A549 (cell line): ENCODE measurements at regions not wholly inside any gene's neighbourhood (a gene's known extent, or its start where the extent isn't known, plus 50 kb on each side); places are given as distances from the start of the nearest gene placed in this dataset.
A peak's percentile ranks its signal among the peaks of the same experiment; 100 is the strongest.
"Not testable (repeated sequence)": the region's sequence is repeated elsewhere in the genome, so short reads cannot be mapped to it uniquely, and the experiment has no call there.

ENCODE experiments used
- ATAC-seq, 2 experiments: fragments of 200-7000 bp in 1 of 2; fragments of >200 bp in 1 of 2; cut with Nextera tagmentation in 1 of 2; cut with Tn5 transposase in 1 of 2; 3 replicates each; pipeline versions ENCODE4 v1.8.0 to v1.9.1; 2018 to 2020; ENCODE audit warnings: mild to moderate bottlenecking in 1 of 2, moderate library complexity in 1 of 2
- CTCF ChIA-PET: fragments of 300-600 bp; sonication (Branson Sonifier 250); formaldehyde crosslinking; extraction: SDS; loops from one replicate; lab custom pipeline; 2021; ENCODE audit warnings: antibody characterized with exemption, inconsistent platforms; lab: Yijun Ruan, JAX
- POLR2A ChIA-PET: fragments of 350-600 bp; formaldehyde crosslinking; extraction: SDS; loops from one replicate; lab custom pipeline; 2021; ENCODE audit warnings: antibody characterized with exemption, inconsistent platforms; lab: Yijun Ruan, JAX
- DNase-seq, 2 experiments: peaks; one replicate each; pipeline versions ENCODE4 v3.0.0 to v3.0.0-alpha.2; 2011 to 2016; ENCODE audit warnings: low read depth in 1 of 2, low spot score in 1 of 2
- FAIRE-seq: peaks from 2 replicates; lab custom pipeline; 2011; peaks lifted over from hg19 to GRCh38; lab: Jason Lieb, UNC
- H3K27ac ChIP-seq, 2 experiments: fragments of >200 bp; sonication (Bioruptor Twin); formaldehyde crosslinking; 3 replicates each; pipeline ENCODE4 v1.5.1; 2016 to 2017
- H3K4me1 ChIP-seq: fragments of >200 bp; sonication (Bioruptor Twin); formaldehyde crosslinking; 3 replicates; pipeline ENCODE4 v1.6.1; 2016
- H3K4me2 ChIP-seq: fragments of >200 bp; sonication (Bioruptor Twin); formaldehyde crosslinking; 3 replicates; pipeline ENCODE4 v1.6.1; 2016
- H3K4me3 ChIP-seq: fragments of >200 bp; sonication (Bioruptor Twin); formaldehyde crosslinking; 3 replicates; pipeline ENCODE4 v1.5.1; 2016
- H3K9me3 ChIP-seq: fragments of >200 bp; sonication (Bioruptor Twin); formaldehyde crosslinking; 3 replicates; pipeline ENCODE4 v1.6.1; 2016
- ATOH8 ChIP-seq: fragments of 250-450 bp; sonication (Bioruptor Pico); IDR thresholded peaks from 2 replicates; pipeline ENCODE4 v1.5.0; 2020; ENCODE audit warnings: low read depth, mild to moderate bottlenecking, moderate library complexity
- BHLHE40 ChIP-seq: IDR thresholded peaks from 2 replicates; pipeline ENCODE4 v1.6.1; 2012; ENCODE audit warnings: low read depth, low read length, inconsistent platforms
- CBX8 ChIP-seq: fragments of 200-600 bp; sonication (generic); IDR thresholded peaks from 2 replicates; pipeline ENCODE4 v1.6.1; 2016
- CEBPB ChIP-seq, 2 experiments: fragments of >200 bp in 1 of 2; sonication (Bioruptor Twin) in 1 of 2; formaldehyde crosslinking in 1 of 2; IDR thresholded peaks; 2 replicates each; pipeline ENCODE4 v1.6.1; 2012 to 2016
- CHD4 ChIP-seq: fragments of 200-600 bp; sonication (generic); IDR thresholded peaks from 2 replicates; pipeline ENCODE4 v1.6.1; 2016; ENCODE audit warnings: antibody characterized with exemption, mild to moderate bottlenecking, borderline replicate concordance
- EHF ChIP-seq: fragments of 250-450 bp; sonication (Bioruptor Pico); IDR thresholded peaks from 2 replicates; pipeline ENCODE4 v1.5.0; 2020; ENCODE audit warnings: mild to moderate bottlenecking
- HOXB13 ChIP-seq: fragments of 250-450 bp; sonication (Bioruptor Pico); IDR thresholded peaks from 2 replicates; pipeline ENCODE4 v1.5.0; 2020; ENCODE audit warnings: low read depth, mild to moderate bottlenecking, moderate library complexity
- JUNB ChIP-seq: fragments of >200 bp; sonication (Bioruptor Twin); formaldehyde crosslinking; IDR thresholded peaks from 2 replicates; pipeline ENCODE4 v1.6.1; 2016
- RFX5 ChIP-seq: fragments of 450-650 bp; IDR thresholded peaks from 2 replicates; pipeline ENCODE4 v1.7.1; 2014; ENCODE audit warnings: antibody characterized with exemption, mild to moderate bottlenecking, moderate library complexity
- TP53 ChIP-seq: fragments of 250-450 bp; sonication (Bioruptor Pico); IDR thresholded peaks from 2 replicates; pipeline ENCODE4 v1.5.0; 2021; ENCODE audit warnings: mild to moderate bottlenecking, moderate library complexity
- USF2 ChIP-seq: fragments of 450-650 bp; IDR thresholded peaks from 2 replicates; pipeline ENCODE4 v1.6.1; 2014; ENCODE audit warnings: antibody characterized with exemption
- ZNF302 ChIP-seq: fragments of 250-450 bp; sonication (Bioruptor Pico); IDR thresholded peaks from 2 replicates; pipeline ENCODE4 v1.9.0; 2021; ENCODE audit warnings: inconsistent platforms, mild to moderate bottlenecking, moderate library complexity
- WGBS: methylation state at CpG from one replicate; pipeline ENCODE4 v1.1.6; 2017; ENCODE audit errors: missing lambda C conversion rate; 5-methylcytosine and 5-hydroxymethylcytosine counted together

- no peaks in the 10 kb centered on the region for H3K9me3 ChIP-seq
- peaks cover 36% of the 10 kb centered on the region for H3K4me1 ChIP-seq
- CTCF ChIA-PET, result interaction anchor here (0.6 to 1.2 kb wide), 2 partner anchors 20 to 133 kb away, joined by 3 read pairs; no protein-coding TSS in a partner anchor
- no peak overlapping the region for H3K4me3 ChIP-seq
- H3K4me2 ChIP-seq, result no peak overlapping the region
- no peak for TF ChIP-seq CHD4
- POLR2A ChIA-PET, result no interaction called here
- DNase-seq (no peak), ATAC-seq (no peak), FAIRE-seq (no peak)
- peak overlapping the region in 1 of 2 experiments; percentile 40; a peak in 2 of 6 replicates for H3K27ac ChIP-seq
- 93% methylated on average over 4 of the region's 4 CpGs for WGBS
These were observed 189.1 kb upstream of the ZNF217 start for GRCh38 chr20:53782612-53783246.

GRCh38 chr20:53779822-53780221 is 186.2 kb upstream of the ZNF217 start:
- ATAC-seq (0 out of 6 replicates have a peak, but pooled peaks of 1 of the 2 experiments have one; percentile 14), DNase-seq (no peak), FAIRE-seq (no peak)
- no peak overlapping the region for H3K4me3 ChIP-seq
- H3K4me1 ChIP-seq, result peaks cover 15% of the 10 kb centered on the region
- CTCF ChIA-PET, result interaction anchor here (0.5 to 1.4 kb wide), 6 partner anchors 15 to 237 kb away, joined by 3 to 5 read pairs (median 4); no protein-coding TSS in a partner anchor
- WGBS, result 12% methylated on average over 1 of the region's 1 CpG
- no peak overlapping the region for H3K4me2 ChIP-seq
- H3K9me3 ChIP-seq, result no peaks in the 10 kb centered on the region
- POLR2A ChIA-PET, result no interaction called here
- peak overlapping the region in 1 of 2 experiments; percentile 92; a peak in 3 of 6 replicates for H3K27ac ChIP-seq
- no peak for TF ChIP-seq TP53 (CRISPR knock-in tag)
- no peak for TF ChIP-seq EHF (CRISPR knock-in tag)

GRCh38 chr20:53778736-53779135 is 185.1 kb upstream of the ZNF217 start:
- no peak for FAIRE-seq
- no peak for TF ChIP-seq USF2
- no peak for TF ChIP-seq JUNB
- TF ChIP-seq HOXB13, result no peak
- TF ChIP-seq CBX8, result no peak
- no peak for TF ChIP-seq BHLHE40
- TF ChIP-seq RFX5, result no peak
- TF ChIP-seq ZNF302 (CRISPR knock-in tag), result no peak
- no peak overlapping the region for H3K4me3 ChIP-seq
- 94% methylated on average over 7 of the region's 7 CpGs for WGBS
- peak overlapping the region in 1 of 2 experiments; percentile 92; a peak in 3 of 6 replicates for H3K27ac ChIP-seq
- no peak for ATAC-seq
- H3K4me2 ChIP-seq, result no peak overlapping the region
- no peak for DNase-seq
- CTCF ChIA-PET, result interaction anchor here (1.1 to 5.7 kb wide), 4 partner anchors 8 to 200 kb away, joined by 3 to 31 read pairs (median 4); no protein-coding TSS in a partner anchor
- H3K9me3 ChIP-seq, result no peaks in the 10 kb centered on the region
- POLR2A ChIA-PET, result no interaction called here
- peaks cover 26% of the 10 kb centered on the region for H3K4me1 ChIP-seq

GRCh38 chr20:53778041-53778516 is 184.4 kb upstream of the ZNF217 start:
- Histone ChIP-seq H3K4me3 (no peak overlapping the region), H3K4me2 (no peak overlapping the region), H3K4me1 (peaks cover 32% of the 10 kb centered on the region), H3K9me3 (no peaks in the 10 kb centered on the region), H3K27ac (peak overlapping the region in 1 of 2 experiments; percentile 92; a peak in 3 of 6 replicates)
- no peak for ATAC-seq
- WGBS, result 86% methylated on average over 9 of the region's 9 CpGs
- no peak for DNase-seq
- FAIRE-seq, result no peak
- POLR2A ChIA-PET, result interaction anchor here (0.6 kb wide), 1 partner anchor 13 kb away, joined by 3 read pairs; no protein-coding TSS in a partner anchor
- CTCF ChIA-PET, result interaction anchor here (1.0 to 5.7 kb wide), 2 partner anchors 9 to 92 kb away, joined by 4 to 31 read pairs; no protein-coding TSS in a partner anchor
- peak in 1 of 2 experiments; percentile 47; a peak in 2 of 4 replicates for TF ChIP-seq CEBPB (IDR thresholded peaks at IDR 0.05)
- no peak for TF ChIP-seq ATOH8 (CRISPR knock-in tag)

- 94% methylated on average over 7 of the region's 7 CpGs for WGBS
- ATAC-seq, DNase-seq, H3K4me3 ChIP-seq, H3K9me3 ChIP-seq, POLR2A ChIA-PET, H3K4me2 ChIP-seq, FAIRE-seq: not testable (repeated sequence)
- CTCF ChIA-PET, result interaction anchor here (1.0 to 5.7 kb wide), 3 partner anchors 10 to 93 kb away, joined by 4 to 31 read pairs (median 4); no protein-coding TSS in a partner anchor
- H3K4me1 ChIP-seq, result peaks cover 39% of the 10 kb centered on the region
- peak overlapping the region in 1 of 2 experiments; percentile 92; a peak in 3 of 6 replicates for H3K27ac ChIP-seq
These were observed 183.8 kb upstream of the ZNF217 start for GRCh38 chr20:53777402-53777801.
